SU-DHL-6 (cell line): ENCODE measurements at regions not wholly inside any gene's neighbourhood (a gene's known extent, or its start where the extent isn't known, plus 50 kb on each side); places are given as distances from the start of the nearest gene placed in this dataset.

Experiments used
- H2AFZ ChIP-seq: fragments of 200-600 bp; sonication (generic); 2 replicates; pipeline ENCODE4 v1.6.1; 2014; ENCODE audit warnings: low read depth, mild to moderate bottlenecking, moderate library complexity, mixed read lengths, antibody characterized with exemption, low read length; ENCODE audit not compliant: severe bottlenecking
- H3F3A ChIP-seq: fragments of 200-600 bp; shearing (Covaris generic); 2 replicates; pipeline ENCODE4 v1.6.0; 2016; ENCODE audit warnings: antibody characterized with exemption, mild to moderate bottlenecking; ENCODE audit not compliant: insufficient read depth
- H3K27ac ChIP-seq: fragments of 200-600 bp; sonication (generic); 2 replicates; pipeline ENCODE4 v1.5.1; 2016; ENCODE audit warnings: low read depth, mild to moderate bottlenecking, low read length, moderate library complexity, mixed read lengths
- H3K27me3 ChIP-seq: fragments of 200-600 bp; sonication (generic), shearing (Covaris generic); 2 replicates; pipeline ENCODE4 v1.6.0; 2014; ENCODE audit warnings: mild to moderate bottlenecking, low read length
- H3K36me3 ChIP-seq: fragments of 200-600 bp; sonication (generic); 2 replicates; pipeline ENCODE4 v1.6.1; 2014; ENCODE audit warnings: mild to moderate bottlenecking, low read length, mixed read lengths
- H3K4me2 ChIP-seq: fragments of 300-600, 200-600 bp; shearing (Covaris generic), sonication (generic); 2 replicates; pipeline ENCODE4 v1.6.0; 2014; ENCODE audit warnings: low read length, low read depth, mild to moderate bottlenecking; ENCODE audit not compliant: poor library complexity, severe bottlenecking
- H3K4me3 ChIP-seq: fragments of 200-600 bp; sonication (generic); 2 replicates; pipeline ENCODE4 v1.5.1; 2014; ENCODE audit warnings: antibody characterized with exemption, low read length, mild to moderate bottlenecking, mixed read lengths; ENCODE audit not compliant: insufficient read depth, poor library complexity, severe bottlenecking
- H3K79me2 ChIP-seq: fragments of 200-600 bp; sonication (generic); 2 replicates; pipeline ENCODE4 v1.6.1; 2014; ENCODE audit warnings: mild to moderate bottlenecking, low read length, moderate library complexity; ENCODE audit not compliant: insufficient read depth
- H3K9ac ChIP-seq: fragments of 200-600 bp; sonication (generic); 2 replicates; pipeline ENCODE4 v1.7.0; 2014; ENCODE audit warnings: mild to moderate bottlenecking, low read length
- H3K9me2 ChIP-seq: fragments of 200-600 bp; sonication (generic); replicated peaks from 2 replicates; pipeline ENCODE4 v1.6.1; 2014; ENCODE audit warnings: low read length; ENCODE audit not compliant: insufficient read depth
- H3K9me3 ChIP-seq: fragments of 200-600 bp; sonication (generic); 2 replicates; pipeline ENCODE4 v1.6.1; 2014; ENCODE audit warnings: low read length, mixed read lengths; ENCODE audit not compliant: insufficient read depth
- H4K20me1 ChIP-seq: fragments of 200-600 bp; sonication (generic); 2 replicates; pipeline ENCODE4 v1.6.1; 2014; ENCODE audit warnings: low read depth, mild to moderate bottlenecking, antibody characterized with exemption, low read length, moderate library complexity, mixed read lengths
- CTCF ChIP-seq: fragments of 200-600 bp; sonication (generic); IDR thresholded peaks from one replicate; pipeline ENCODE4 v1.5.1; 2017; ENCODE audit warnings: antibody characterized with exemption, mild to moderate bottlenecking, low read length, moderate library complexity; ENCODE audit not compliant: insufficient read depth, poor library complexity, severe bottlenecking
- EZH2phosphoT487 ChIP-seq: fragments of 200-600 bp; sonication (generic), shearing (Covaris generic); conservative IDR thresholded peaks from 2 replicates; pipeline ENCODE4 v1.6.1; 2018; ENCODE audit warnings: mild to moderate bottlenecking, antibody characterized with exemption, low read length, moderate library complexity, mixed read lengths

GRCh38 chr2:155030296-155030695, 331.8 kb downstream of the KCNJ3 start:
- Histone ChIP-seq H3K27ac (no peak overlapping the region), H3K4me2 (no peak overlapping the region), H3K9me3 (no peaks in the 10 kb centered on the region), H4K20me1 (no peaks in the 10 kb centered on the region), H3F3A (no peaks in the 10 kb centered on the region), H3K36me3 (no peaks in the 10 kb centered on the region), H3K79me2 (no peaks in the 10 kb centered on the region), H3K4me3 (no peak overlapping the region), H3K9me2 (no peaks in the 10 kb centered on the region), H2AFZ (no peak overlapping the region), H3K9ac (no peak overlapping the region), H3K27me3 (no peaks in the 10 kb centered on the region)
- TF ChIP-seq EZH2phosphoT487: no peak
- no peak for TF ChIP-seq CTCF

GRCh38 chr2:155026651-155027174, 328.2 kb downstream of the KCNJ3 start:
- no peaks in the 10 kb centered on the region for H3K79me2 ChIP-seq
- no peak overlapping the region for H3K4me2 ChIP-seq
- no peak overlapping the region for H3K4me3 ChIP-seq
- H4K20me1 ChIP-seq: no peaks in the 10 kb centered on the region
- H3K9me3 ChIP-seq: no peaks in the 10 kb centered on the region
- no peak overlapping the region for H3K27ac ChIP-seq
- H3F3A ChIP-seq: no peaks in the 10 kb centered on the region
- TF ChIP-seq EZH2phosphoT487 (no peak), CTCF (no peak)
- no peak overlapping the region for H3K9ac ChIP-seq
- no peaks in the 10 kb centered on the region for H3K9me2 ChIP-seq
- no peaks in the 10 kb centered on the region for H3K36me3 ChIP-seq
- H3K27me3 ChIP-seq: no peaks in the 10 kb centered on the region
- H2AFZ ChIP-seq: no peak overlapping the region

GRCh38 chr2:155023674-155024073, 325.2 kb downstream of the KCNJ3 start:
- no peaks in the 10 kb centered on the region for H3K9me3 ChIP-seq
- no peak overlapping the region for H3K4me3 ChIP-seq
- H3K27me3 ChIP-seq: no peaks in the 10 kb centered on the region
- H3F3A ChIP-seq: no peaks in the 10 kb centered on the region
- no peak overlapping the region for H3K4me2 ChIP-seq
- H3K79me2 ChIP-seq: no peaks in the 10 kb centered on the region
- H4K20me1 ChIP-seq: no peaks in the 10 kb centered on the region
- no peak overlapping the region for H3K27ac ChIP-seq
- H3K9me2 ChIP-seq: no peaks in the 10 kb centered on the region
- H3K36me3 ChIP-seq: no peaks in the 10 kb centered on the region
- no peak for TF ChIP-seq CTCF
- TF ChIP-seq EZH2phosphoT487: no peak
- H2AFZ ChIP-seq: no peak overlapping the region
- no peak overlapping the region for H3K9ac ChIP-seq

- H3K27me3 ChIP-seq: no peaks in the 10 kb centered on the region
- no peaks in the 10 kb centered on the region for H3K36me3 ChIP-seq
- TF ChIP-seq CTCF (no peak), EZH2phosphoT487 (no peak)
- H3K79me2 ChIP-seq: no peaks in the 10 kb centered on the region
- H3F3A ChIP-seq: no peaks in the 10 kb centered on the region
- no peaks in the 10 kb centered on the region for H3K9me3 ChIP-seq
- H3K4me2 ChIP-seq: no peak overlapping the region
- no peaks in the 10 kb centered on the region for H3K9me2 ChIP-seq
- no peak overlapping the region for H3K4me3 ChIP-seq
- H3K9ac ChIP-seq: no peak overlapping the region
- no peak overlapping the region for H2AFZ ChIP-seq
- H4K20me1 ChIP-seq: no peaks in the 10 kb centered on the region
- H3K27ac ChIP-seq: no peak overlapping the region
Observed at GRCh38 chr2:155022531-155022930, 324.0 kb downstream of the KCNJ3 start.
